Peyer's patch (tissue), 4 donors: ENCODE measurements at regions not wholly inside any gene's neighbourhood (a gene's known extent, or its start where the extent isn't known, plus 50 kb on each side); places are given as distances from the start of the nearest gene placed in this dataset.

Experiments
- DNase-seq, 3 donors: peaks; one replicate each; pipeline ENCODE4 v3.0.0-alpha.2; 2017 to 2019
- H3K27ac ChIP-seq, 4 donors: fragments of 200-600 bp; sonication (generic); one replicate each; pipeline ENCODE4 v1.5.1; 2016 to 2019
- H3K27me3 ChIP-seq, 2 donors: fragments of 200-600 bp; sonication (generic); one replicate each; pipeline ENCODE4 v1.5.1; 2019
- H3K36me3 ChIP-seq, 3 donors: fragments of 200-600 bp; sonication (generic); one replicate each; pipeline ENCODE4 v1.5.1; 2016 to 2019
- H3K4me1 ChIP-seq, 4 donors: fragments of 200-600 bp; sonication (generic); one replicate each; pipeline ENCODE4 v1.5.1; 2016 to 2019
- H3K4me3 ChIP-seq, 4 donors: fragments of 200-600 bp; sonication (generic); 1 replicate in 3 of 4; 2 replicates in 1 of 4; pipeline ENCODE4 v1.5.1; 2016 to 2019; ENCODE audit warnings: mild to moderate bottlenecking in 1 of 4
- H3K9me3 ChIP-seq, 4 donors: fragments of 200-600 bp; sonication (generic); one replicate each; pipeline ENCODE4 v1.5.1; 2016 to 2019; ENCODE audit warnings: mild to moderate bottlenecking in 1 of 4
- POLR2A ChIP-seq, 2 donors: fragments of 450-650 bp; IDR thresholded peaks; one replicate each; pipeline ENCODE4 v1.5.1; 2017; ENCODE audit warnings: antibody characterized with exemption in 2 of 2, mild to moderate bottlenecking in 2 of 2, moderate library complexity in 2 of 2
- TF ChIP-seq, protein P1 (sequence below), 6 experiments: fragments of 450-650 bp in 4 of 6; fragments of 200-600 bp in 2 of 6; sonication (generic) in 1 of 6; IDR thresholded peaks; one replicate each; pipeline ENCODE4 v1.5.1; 2017 to 2019; ENCODE audit warnings: antibody characterized with exemption in 6 of 6, mild to moderate bottlenecking in 3 of 6, moderate library complexity in 1 of 6

DNA sequence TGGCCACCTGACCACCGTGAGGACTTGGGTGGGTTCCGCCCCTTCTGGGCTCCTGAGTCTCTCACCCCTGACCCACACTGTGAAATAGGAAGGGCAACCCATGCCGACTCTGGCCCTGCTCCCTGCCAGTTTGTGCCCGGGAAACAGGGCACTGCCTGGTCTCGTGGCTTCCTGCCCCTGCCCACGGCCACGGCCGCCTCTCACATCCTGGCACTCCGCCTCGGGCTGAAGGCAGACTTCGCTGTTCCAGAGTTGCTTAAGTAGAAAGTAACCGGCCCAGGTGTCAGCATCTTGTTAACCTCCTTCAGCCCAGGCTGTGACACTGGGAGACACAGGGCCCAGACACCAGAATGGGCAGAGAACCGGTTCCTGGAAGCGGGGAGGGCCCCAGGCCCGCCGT is 68.7 kb upstream of the RNU6ATAC start:
- no peak for TF ChIP-seq POLR2A (IDR thresholded peaks at IDR 0.05)
- TF ChIP-seq, protein P1, sequence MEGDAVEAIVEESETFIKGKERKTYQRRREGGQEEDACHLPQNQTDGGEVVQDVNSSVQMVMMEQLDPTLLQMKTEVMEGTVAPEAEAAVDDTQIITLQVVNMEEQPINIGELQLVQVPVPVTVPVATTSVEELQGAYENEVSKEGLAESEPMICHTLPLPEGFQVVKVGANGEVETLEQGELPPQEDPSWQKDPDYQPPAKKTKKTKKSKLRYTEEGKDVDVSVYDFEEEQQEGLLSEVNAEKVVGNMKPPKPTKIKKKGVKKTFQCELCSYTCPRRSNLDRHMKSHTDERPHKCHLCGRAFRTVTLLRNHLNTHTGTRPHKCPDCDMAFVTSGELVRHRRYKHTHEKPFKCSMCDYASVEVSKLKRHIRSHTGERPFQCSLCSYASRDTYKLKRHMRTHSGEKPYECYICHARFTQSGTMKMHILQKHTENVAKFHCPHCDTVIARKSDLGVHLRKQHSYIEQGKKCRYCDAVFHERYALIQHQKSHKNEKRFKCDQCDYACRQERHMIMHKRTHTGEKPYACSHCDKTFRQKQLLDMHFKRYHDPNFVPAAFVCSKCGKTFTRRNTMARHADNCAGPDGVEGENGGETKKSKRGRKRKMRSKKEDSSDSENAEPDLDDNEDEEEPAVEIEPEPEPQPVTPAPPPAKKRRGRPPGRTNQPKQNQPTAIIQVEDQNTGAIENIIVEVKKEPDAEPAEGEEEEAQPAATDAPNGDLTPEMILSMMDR (IDR thresholded peaks at IDR 0.05) = no peak
- Histone ChIP-seq H3K27me3 (no peaks in the 10 kb centered on the region), H3K4me1 (peaks cover 0 to 17% (median 0%) of the 10 kb centered on the region in 4 donors), H3K36me3 (no peaks in the 10 kb centered on the region), H3K4me3 (no peak overlapping the region), H3K9me3 (peaks cover 0 to 3% (median 0%) of the 10 kb centered on the region in 4 donors), H3K27ac (peak overlapping the region in 1 of 4 donors; percentile 78)
- DNase-seq = no peak

DNA sequence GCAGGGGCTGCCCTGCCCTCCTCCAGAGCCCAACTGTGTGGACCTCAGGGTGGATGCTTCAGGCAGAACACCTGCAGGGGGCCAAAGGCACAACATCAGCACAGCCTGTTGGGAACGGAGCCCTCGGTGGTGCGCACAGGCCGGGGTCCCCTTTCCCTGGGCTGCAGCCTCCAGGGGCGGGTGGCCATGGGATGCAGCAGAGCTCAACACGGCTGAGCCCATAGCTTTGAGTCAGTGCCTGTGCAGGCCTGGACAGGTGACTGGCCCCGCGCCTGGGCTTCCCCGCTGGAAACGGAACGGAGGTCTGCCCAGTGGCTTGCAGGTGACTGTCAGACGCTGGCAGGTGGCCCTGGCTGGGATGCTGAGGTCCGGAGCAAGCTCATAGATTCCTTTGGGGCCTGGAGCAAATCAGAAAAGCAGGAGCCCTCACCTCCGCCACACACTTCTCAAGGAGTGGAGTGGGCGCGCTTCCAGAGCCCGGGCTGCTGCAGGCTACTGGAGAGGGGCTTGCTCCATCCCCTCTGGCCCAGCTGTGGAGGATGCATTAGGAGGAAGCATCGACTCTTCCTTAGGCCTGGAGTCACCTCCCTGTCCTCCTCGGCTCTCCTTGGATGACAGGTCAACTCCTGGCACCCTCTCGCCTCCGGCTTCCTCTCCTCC is 69.8 kb upstream of the RNU6ATAC start:
- Histone ChIP-seq H3K36me3 (no peaks in the 10 kb centered on the region), H3K4me3 (no peak overlapping the region), H3K4me1 (peaks cover 0 to 17% (median 0%) of the 10 kb centered on the region in 4 donors), H3K9me3 (peaks cover 0 to 3% (median 0%) of the 10 kb centered on the region in 4 donors), H3K27ac (no peak overlapping the region), H3K27me3 (no peaks in the 10 kb centered on the region)
- DNase-seq = no peak
- no peak for TF ChIP-seq POLR2A (IDR thresholded peaks at IDR 0.05)
- TF ChIP-seq, protein P1 (IDR thresholded peaks at IDR 0.05) = no peak

DNA sequence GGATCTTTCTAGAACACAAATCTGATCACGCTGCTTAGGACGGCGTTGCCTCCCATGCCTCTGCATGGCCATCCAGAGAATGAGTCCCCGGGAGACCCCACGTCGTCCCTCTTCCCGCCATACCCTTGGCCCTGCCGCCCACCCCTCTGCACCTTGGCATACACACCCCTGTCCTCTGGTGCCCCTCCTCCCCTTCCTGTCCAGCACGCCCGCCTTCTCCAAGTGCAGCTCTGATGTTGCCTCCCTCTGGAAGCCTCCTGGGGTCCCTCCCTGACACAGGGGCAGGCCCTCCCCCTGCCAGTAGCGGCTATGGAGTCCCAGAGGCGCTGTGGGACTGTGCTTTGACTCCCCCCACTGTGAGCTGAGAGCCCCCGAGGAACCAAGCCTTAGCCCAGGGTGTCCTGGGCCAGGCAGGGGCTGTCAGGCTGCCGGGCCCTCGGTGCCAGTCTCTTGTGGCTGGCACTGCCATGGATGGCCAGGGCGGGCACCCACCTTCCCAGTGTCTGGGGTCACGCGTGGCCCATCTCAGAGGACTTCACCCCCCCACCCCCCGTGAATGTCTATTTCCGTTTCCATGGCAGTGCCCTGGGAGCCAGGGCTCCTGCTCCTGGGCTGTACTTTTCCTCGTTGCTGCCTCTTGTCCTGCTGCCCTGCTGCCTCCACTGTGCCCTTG is 70.5 kb upstream of the RNU6ATAC start:
- no peak for DNase-seq

DNA sequence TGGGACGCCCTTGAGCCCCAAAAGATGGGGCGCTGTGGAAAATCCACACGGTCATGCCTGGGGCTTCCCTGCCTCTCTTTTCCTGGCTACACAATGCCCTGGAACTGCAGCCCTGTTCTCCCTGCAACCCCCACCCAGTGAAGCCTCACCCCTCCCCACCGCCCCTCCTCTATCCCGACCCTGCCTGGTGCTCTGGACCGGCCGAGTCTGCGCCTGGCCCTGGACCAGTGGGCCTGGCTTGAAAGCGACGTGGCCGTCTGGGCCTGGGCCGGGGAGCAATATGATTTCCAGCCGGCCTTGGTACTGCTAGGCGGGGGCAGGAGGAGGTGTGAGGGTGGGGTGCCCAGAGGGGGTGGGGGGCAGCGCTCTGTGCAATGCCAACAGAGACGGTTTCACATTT is 71.0 kb upstream of the RNU6ATAC start:
- TF ChIP-seq, protein P1 (IDR thresholded peaks at IDR 0.05) = no peak
- no peak for TF ChIP-seq POLR2A (IDR thresholded peaks at IDR 0.05)
- Histone ChIP-seq H3K36me3 (no peaks in the 10 kb centered on the region), H3K4me1 (peaks cover 0 to 15% (median 0%) of the 10 kb centered on the region in 4 donors), H3K27me3 (no peaks in the 10 kb centered on the region), H3K4me3 (no peak overlapping the region), H3K27ac (no peak overlapping the region), H3K9me3 (peaks cover 0 to 3% (median 0%) of the 10 kb centered on the region in 4 donors)
- no peak for DNase-seq

More for the DNA sequence above, 70.5 kb upstream of the RNU6ATAC start:
- Histone ChIP-seq H3K36me3 (no peaks in the 10 kb centered on the region), H3K27me3 (no peaks in the 10 kb centered on the region), H3K4me1 (peaks cover 0 to 17% (median 0%) of the 10 kb centered on the region in 4 donors), H3K27ac (no peak overlapping the region), H3K4me3 (no peak overlapping the region), H3K9me3 (peaks cover 0 to 3% (median 0%) of the 10 kb centered on the region in 4 donors)
- TF ChIP-seq, protein P1 (IDR thresholded peaks at IDR 0.05) = no peak
- no peak for TF ChIP-seq POLR2A (IDR thresholded peaks at IDR 0.05)

DNA sequence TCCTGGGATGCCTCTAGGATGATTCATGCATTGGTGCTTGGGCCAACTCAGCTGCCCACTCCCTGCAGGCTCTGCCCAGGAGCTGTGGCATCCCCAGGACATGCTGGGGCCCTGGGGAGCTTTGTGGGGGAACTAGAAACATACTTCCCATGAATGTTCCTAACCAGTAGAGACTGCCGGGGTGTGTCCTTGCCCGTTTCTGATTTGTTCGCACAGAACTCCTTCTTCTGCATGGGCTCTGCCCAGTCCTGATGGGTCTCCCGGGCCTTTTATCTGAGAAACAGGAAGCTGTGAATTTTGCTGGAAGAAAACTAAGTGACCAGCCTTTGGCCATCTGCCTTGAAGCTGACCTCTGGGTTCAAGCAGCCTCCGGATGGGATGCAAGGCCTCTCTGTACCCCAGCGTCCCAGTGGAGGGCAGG is 71.6 kb upstream of the RNU6ATAC start:
- Histone ChIP-seq H3K27me3 (no peaks in the 10 kb centered on the region), H3K4me3 (no peak overlapping the region), H3K36me3 (no peaks in the 10 kb centered on the region), H3K27ac (peak overlapping the region in 1 of 4 donors; percentile 27), H3K4me1 (peaks cover 0 to 9% (median 0%) of the 10 kb centered on the region in 4 donors), H3K9me3 (peaks cover 0 to 3% (median 0%) of the 10 kb centered on the region in 4 donors)
- DNase-seq = no peak
- TF ChIP-seq, protein P1 (IDR thresholded peaks at IDR 0.05) = no peak
- no peak for TF ChIP-seq POLR2A (IDR thresholded peaks at IDR 0.05)
